K562 (cell line): ENCODE measurements at regions not wholly inside any gene's neighbourhood (a gene's known extent, or its start where the extent isn't known, plus 50 kb on each side); places are given as distances from the start of the nearest gene placed in this dataset.

Experiments
- CGGBP1 ChIP-seq: fragments of 250-450 bp; sonication (Bioruptor Pico); IDR thresholded peaks from 2 replicates; pipeline ENCODE4 v1.9.0; 2021; ENCODE audit warnings: mild to moderate bottlenecking
- DACH1 ChIP-seq: fragments of 450-650 bp; IDR thresholded peaks from 2 replicates; pipeline ENCODE4 v1.6.1; 2018; ENCODE audit not compliant: partially characterized antibody
- EHMT2 ChIP-seq: fragments of 450-650 bp; IDR thresholded peaks from 2 replicates; pipeline ENCODE4 v1.6.1; 2018; ENCODE audit warnings: antibody characterized with exemption
- GATAD2B ChIP-seq: fragments of 450-650 bp; IDR thresholded peaks from 2 replicates; pipeline ENCODE4 v1.6.1; 2017; ENCODE audit warnings: mild to moderate bottlenecking, borderline replicate concordance
- GTF2A2 ChIP-seq: IDR thresholded peaks from 2 replicates; pipeline ENCODE4 v1.6.1; 2016; ENCODE audit warnings: mild to moderate bottlenecking, missing genetic modification characterization, missing compliant biosample characterization
- HDAC8 ChIP-seq: fragments of 450-650 bp; IDR thresholded peaks from 2 replicates; pipeline ENCODE4 v1.6.1; 2016; ENCODE audit warnings: mild to moderate bottlenecking, missing genetic modification characterization, moderate library complexity, missing compliant biosample characterization
- MCM7 ChIP-seq, 2 experiments: fragments of 450-650 bp; IDR thresholded peaks; 2 replicates each; pipeline ENCODE4 v1.6.1; 2016 to 2018
- NR2F6 ChIP-seq: fragments of 450-650 bp; formaldehyde crosslinking; IDR thresholded peaks from 2 replicates; pipeline ENCODE4 v1.4.0; 2020; ENCODE audit warnings: mild to moderate bottlenecking
- PCBP2 ChIP-seq: fragments of 200-400 bp; formaldehyde crosslinking; IDR thresholded peaks from 2 replicates; pipeline ENCODE4 v1.6.1; 2018; ENCODE audit warnings: low read length, low read depth, mild to moderate bottlenecking, moderate library complexity; ENCODE audit not compliant: poor library complexity, severe bottlenecking
- POLR2AphosphoS5 ChIP-seq: IDR thresholded peaks from 2 replicates; pipeline ENCODE4 v1.6.1; 2011; ENCODE audit warnings: mild to moderate bottlenecking, low read depth, low read length, moderate library complexity; ENCODE audit not compliant: control insufficient read depth, insufficient read depth
- RBFOX2 ChIP-seq: fragments of 200-400 bp; formaldehyde crosslinking; IDR thresholded peaks from 2 replicates; pipeline ENCODE4 v1.6.1; 2017; ENCODE audit warnings: low read depth, mild to moderate bottlenecking, low read length, moderate library complexity
- RCOR1 ChIP-seq, 2 experiments: IDR thresholded peaks; 2 replicates each; pipeline ENCODE4 v1.6.1; 2012; ENCODE audit warnings: low read depth in 2 of 2, low read length in 2 of 2, borderline replicate concordance in 1 of 2, improper control_type of control experiment in 1 of 2
- SRSF3 ChIP-seq: fragments of 200-400 bp; formaldehyde crosslinking; IDR thresholded peaks from 2 replicates; pipeline ENCODE4 v1.6.1; 2016; ENCODE audit warnings: mild to moderate bottlenecking, low read length, moderate library complexity; ENCODE audit not compliant: insufficient read depth
- ZNF324 ChIP-seq: fragments of 250-450 bp; sonication (Bioruptor Pico); IDR thresholded peaks from 2 replicates; pipeline ENCODE4 v1.4.0; 2020; ENCODE audit warnings: mild to moderate bottlenecking

GRCh38 chr7:22675421-22675820 is 51.6 kb upstream of the IL6 start (continued):
- no peak; the same call in 1 of the 2 replicates for TF ChIP-seq GTF2A2 (tag)
- no peak for TF ChIP-seq CGGBP1 (CRISPR knock-in tag)
- TF ChIP-seq HDAC8 (tag), result no peak
- TF ChIP-seq POLR2AphosphoS5, result no peak
- no peak for TF ChIP-seq NR2F6 (CRISPR knock-in tag)
- TF ChIP-seq DACH1, result no peak
- no peak for TF ChIP-seq PCBP2
- no peak for TF ChIP-seq MCM7 (IDR thresholded peaks at IDR 0.05)
- TF ChIP-seq RCOR1 (IDR thresholded peaks at IDR 0.05; ENCODE audit: borderline replicate concordance in 1 of 2, low read depth in 2 of 2, low read length in 2 of 2), result no peak
- TF ChIP-seq RBFOX2, result no peak
- TF ChIP-seq ZNF324 (CRISPR knock-in tag), result no peak
- no peak for TF ChIP-seq GATAD2B
- no peak for TF ChIP-seq SRSF3
- TF ChIP-seq EHMT2, result no peak
